ENCODE measurements at regions not wholly inside any gene's neighbourhood (a gene's known extent, or its start where the extent isn't known, plus 50 kb on each side); places are given as distances from the start of the nearest gene placed in this dataset.

GRCh38 chr3:74375653-74376052 lies 238.8 kb downstream of the CNTN3 start:
- no peaks in the 10 kb centered on the region for H3K4me1 ChIP-seq (ENCODE audit: low read length)

GRCh38 chr3:74372743-74373142 lies 241.7 kb downstream of the CNTN3 start:
- DNase-seq, result no peak
- Histone ChIP-seq H3K36me3 (replicated peaks; ENCODE audit: insufficient read depth, low read length) (no peaks in the 10 kb centered on the region), H3K4me3 (ENCODE audit: low read length) (no peak overlapping the region), H3K27me3 (replicated peaks; ENCODE audit: insufficient read depth, low read length) (no peaks in the 10 kb centered on the region), H3K9me3 (replicated peaks; ENCODE audit: insufficient read depth, low read length) (no peaks in the 10 kb centered on the region), H4K20me1 (ENCODE audit: insufficient read depth, low read length) (no peaks in the 10 kb centered on the region), H2AFZ (ENCODE audit: low read length) (no peak overlapping the region), H3K4me2 (ENCODE audit: low read depth, low read length) (no peak overlapping the region), H3K9ac (ENCODE audit: low read length) (no peak overlapping the region), H3F3A (ENCODE audit: insufficient read depth, low read length) (no peaks in the 10 kb centered on the region), H3K4me1 (ENCODE audit: low read length) (no peaks in the 10 kb centered on the region), H3K27ac (ENCODE audit: low read length) (no peak overlapping the region), H3K9me2 (replicated peaks; ENCODE audit: insufficient read depth, low read length) (no peaks in the 10 kb centered on the region), H3K79me2 (ENCODE audit: low read length) (no peaks in the 10 kb centered on the region)
- TF ChIP-seq EZH2phosphoT487 (IDR thresholded peaks at IDR 0.05; ENCODE audit: low read length) (no peak), EZH2 (optimal IDR thresholded peaks at IDR 0.05; ENCODE audit: low read depth, low read length) (no peak), CTCF (IDR thresholded peaks at IDR 0.05; ENCODE audit: low read length) (no peak)

More at GRCh38 chr3:74375653-74376052, 238.8 kb downstream of the CNTN3 start:
- TF ChIP-seq EZH2phosphoT487 (IDR thresholded peaks at IDR 0.05; ENCODE audit: low read length) (no peak), EZH2 (optimal IDR thresholded peaks at IDR 0.05; ENCODE audit: low read depth, low read length) (no peak), CTCF (IDR thresholded peaks at IDR 0.05; ENCODE audit: low read length) (no peak)
- DNase-seq, result no peak
- Histone ChIP-seq H2AFZ (ENCODE audit: low read length) (no peak overlapping the region), H3K4me3 (ENCODE audit: low read length) (no peak overlapping the region), H4K20me1 (ENCODE audit: insufficient read depth, low read length) (no peaks in the 10 kb centered on the region), H3K27ac (ENCODE audit: low read length) (no peak overlapping the region), H3K79me2 (ENCODE audit: low read length) (no peaks in the 10 kb centered on the region), H3F3A (ENCODE audit: insufficient read depth, low read length) (no peaks in the 10 kb centered on the region), H3K9me2 (replicated peaks; ENCODE audit: insufficient read depth, low read length) (no peaks in the 10 kb centered on the region), H3K9ac (ENCODE audit: low read length) (no peak overlapping the region), H3K27me3 (replicated peaks; ENCODE audit: insufficient read depth, low read length) (no peaks in the 10 kb centered on the region), H3K4me2 (ENCODE audit: low read depth, low read length) (no peak overlapping the region), H3K36me3 (replicated peaks; ENCODE audit: insufficient read depth, low read length) (no peaks in the 10 kb centered on the region), H3K9me3 (replicated peaks; ENCODE audit: insufficient read depth, low read length) (no peaks in the 10 kb centered on the region)

GRCh38 chr3:74370342-74370741 lies 244.1 kb downstream of the CNTN3 start:
- no peaks in the 10 kb centered on the region for H3K79me2 ChIP-seq (ENCODE audit: low read length)
- H3K9me2 ChIP-seq (replicated peaks; ENCODE audit: insufficient read depth, low read length), result no peaks in the 10 kb centered on the region
- no peak for DNase-seq
- H3K9ac ChIP-seq (ENCODE audit: low read length), result no peak overlapping the region
- no peaks in the 10 kb centered on the region for H3F3A ChIP-seq (ENCODE audit: insufficient read depth, low read length)
- no peaks in the 10 kb centered on the region for H3K9me3 ChIP-seq (replicated peaks; ENCODE audit: insufficient read depth, low read length)
- TF ChIP-seq CTCF (IDR thresholded peaks at IDR 0.05; ENCODE audit: low read length), result no peak
- no peaks in the 10 kb centered on the region for H4K20me1 ChIP-seq (ENCODE audit: insufficient read depth, low read length)
- H3K4me2 ChIP-seq (ENCODE audit: low read depth, low read length), result no peak overlapping the region
- H3K27me3 ChIP-seq (replicated peaks; ENCODE audit: insufficient read depth, low read length), result no peaks in the 10 kb centered on the region
- H3K4me3 ChIP-seq (ENCODE audit: low read length), result no peak overlapping the region
- no peak overlapping the region for H3K27ac ChIP-seq (ENCODE audit: low read length)
- H3K4me1 ChIP-seq (ENCODE audit: low read length), result no peaks in the 10 kb centered on the region
- no peak overlapping the region for H2AFZ ChIP-seq (ENCODE audit: low read length)
- H3K36me3 ChIP-seq (replicated peaks; ENCODE audit: insufficient read depth, low read length), result no peaks in the 10 kb centered on the region
